ENCODE measurements at regions not wholly inside any gene's neighbourhood (a gene's known extent, or its start where the extent isn't known, plus 50 kb on each side); places are given as distances from the start of the nearest gene placed in this dataset.

GRCh38 chr20:48054051-48054450 is 268.8 kb upstream of the SULF2 start:
- TF ChIP-seq ZNF274 (IDR thresholded peaks at IDR 0.05; ENCODE audit: low read depth, low read length), result no peak
- TF ChIP-seq YY1 (IDR thresholded peaks at IDR 0.05; ENCODE audit: insufficient read depth, insufficient read length), result no peak
- no peak for TF ChIP-seq SUZ12 (IDR thresholded peaks at IDR 0.05; ENCODE audit: extremely low read depth, insufficient read depth, insufficient read length)
